GM12878 (cell line): ENCODE measurements at regions not wholly inside any gene's neighbourhood (a gene's known extent, or its start where the extent isn't known, plus 50 kb on each side); places are given as distances from the start of the nearest gene placed in this dataset.

Experiments
- ATAC-seq: fragments of 200-7000 bp; cut with Tn5 transposase; 3 replicates; pipeline ENCODE4 v1.9.1; 2020; ENCODE audit warnings: mild to moderate bottlenecking, moderate library complexity
- BruUV-seq: library from RNA; stranded (reverse); fragments of 400-500 nt; replicated peaks from 2 replicates; lab custom pipeline; 2021; lab: Mats Ljungman, UMichigan
- CTCF ChIA-PET: fragments of 300-600 bp; sonication (Branson Sonifier 250); formaldehyde crosslinking; extraction: SDS; loops from one replicate; lab custom pipeline; 2021; ENCODE audit warnings: inconsistent platforms; lab: Yijun Ruan, JAX
- POLR2A ChIA-PET: fragments of 350-600 bp; formaldehyde crosslinking; extraction: SDS; loops from one replicate; lab custom pipeline; 2021; ENCODE audit warnings: inconsistent platforms; lab: Charles Lee
- RAD21 ChIA-PET: fragments of 300-600 bp; sonication (Branson Sonifier 250); formaldehyde crosslinking; loops from one replicate; lab custom pipeline; 2023; ENCODE audit warnings: antibody characterized with exemption; ENCODE audit not compliant: unreplicated experiment; lab: Charles Lee
- SMC1A ChIA-PET: fragments of 300-600 bp; sonication (Branson Sonifier 250); formaldehyde crosslinking; loops from one replicate; lab custom pipeline; 2023; ENCODE audit not compliant: unreplicated experiment, uncharacterized antibody; lab: Charles Lee
- DNase-seq: peaks from one replicate; pipeline ENCODE4 v3.0.0-alpha.2; 2011; ENCODE audit warnings: low read depth, low spot score
- FAIRE-seq: peaks from 3 replicates; lab custom pipeline; 2011; peaks lifted over from hg19 to GRCh38; lab: Jason Lieb, UNC
- H2AFZ ChIP-seq: 2 replicates; pipeline ENCODE4 v1.6.0; 2011; ENCODE audit warnings: low read depth, low read length, control low read depth; ENCODE audit not compliant: control insufficient read depth
- H3K27ac ChIP-seq: 2 replicates; pipeline ENCODE4 v1.5.1; 2011; ENCODE audit warnings: control low read depth; ENCODE audit not compliant: control insufficient read depth, insufficient read depth
- H3K27me3 ChIP-seq, 2 experiments: replicated peaks in 1 of 2; 2 replicates each; pipeline versions ENCODE4 v1.6.0 to v1.6.1; 2011; ENCODE audit warnings: low read length in 1 of 2; ENCODE audit not compliant: control insufficient read depth in 2 of 2, insufficient read depth in 2 of 2
- H3K36me3 ChIP-seq, 2 experiments: 2 replicates each; pipeline ENCODE4 v1.5.1; 2011; ENCODE audit warnings: low read length in 1 of 2; ENCODE audit not compliant: control insufficient read depth in 2 of 2, insufficient read depth in 2 of 2
- H3K4me1 ChIP-seq: 2 replicates; pipeline ENCODE4 v1.6.1; 2011; ENCODE audit warnings: mild to moderate bottlenecking, low read length, moderate library complexity, mixed read lengths; ENCODE audit not compliant: control insufficient read depth, insufficient read depth
- H3K4me2 ChIP-seq: 2 replicates; pipeline ENCODE4 v1.6.0; 2011; ENCODE audit warnings: control low read depth; ENCODE audit not compliant: control insufficient read depth, insufficient read depth
- H3K4me3 ChIP-seq: fragments of 200-600 bp; sonication (generic); 2 replicates; pipeline ENCODE4 v1.5.1; 2016
- H3K79me2 ChIP-seq: 2 replicates; pipeline ENCODE4 v1.6.0; 2011; ENCODE audit warnings: low read length; ENCODE audit not compliant: control insufficient read depth, insufficient read depth
- H3K9ac ChIP-seq: 2 replicates; pipeline ENCODE4 v1.8.0; 2011; ENCODE audit warnings: low read length, control low read depth, mixed read lengths; ENCODE audit not compliant: control insufficient read depth, insufficient read depth
- H3K9me3 ChIP-seq: replicated peaks from 3 replicates; pipeline ENCODE4 v1.5.1; 2011; ENCODE audit warnings: mild to moderate bottlenecking, low read length; ENCODE audit not compliant: control insufficient read depth, insufficient read depth
- H4K20me1 ChIP-seq: 2 replicates; pipeline ENCODE4 v1.6.0; 2011; ENCODE audit not compliant: control insufficient read depth, insufficient read depth
- BCL3 ChIP-seq: IDR thresholded peaks from 2 replicates; pipeline ENCODE4 v1.6.1; 2011; ENCODE audit warnings: borderline replicate concordance, low read depth, mild to moderate bottlenecking, moderate library complexity, low read length; ENCODE audit not compliant: insufficient read depth, poor library complexity, severe bottlenecking
- FOS ChIP-seq: IDR thresholded peaks from 3 replicates; pipeline ENCODE4 v1.6.1; 2011; ENCODE audit warnings: borderline replicate concordance; ENCODE audit not compliant: insufficient read length; ENCODE audit errors: extremely low read depth
- IKZF1 ChIP-seq: fragments of 450-650 bp; conservative IDR thresholded peaks from 2 replicates; pipeline ENCODE4 v1.6.1; 2017; ENCODE audit warnings: antibody characterized with exemption, mild to moderate bottlenecking
- LARP7 ChIP-seq: fragments of 450-650 bp; IDR thresholded peaks from 2 replicates; pipeline ENCODE4 v1.6.1; 2017; ENCODE audit warnings: mild to moderate bottlenecking
- MEF2A ChIP-seq: IDR thresholded peaks from 2 replicates; pipeline ENCODE4 v1.6.1; 2011; ENCODE audit warnings: low read depth, mild to moderate bottlenecking, low read length, moderate library complexity; ENCODE audit not compliant: insufficient read depth
- NKRF ChIP-seq: fragments of 450-650 bp; conservative IDR thresholded peaks from 2 replicates; pipeline ENCODE4 v1.6.1; 2017; ENCODE audit warnings: mild to moderate bottlenecking, moderate library complexity
- ZBTB11 ChIP-seq: fragments of 450-650 bp; formaldehyde crosslinking; IDR thresholded peaks from 2 replicates; pipeline ENCODE4 v1.5.0; 2022; ENCODE audit warnings: mild to moderate bottlenecking, missing genetic modification characterization
- ZZZ3 ChIP-seq: IDR thresholded peaks from 2 replicates; pipeline ENCODE4 v1.6.1; 2011; ENCODE audit warnings: low read depth; ENCODE audit not compliant: control insufficient read depth, insufficient read length
- WGBS: methylation state at CpG from one replicate; pipeline ENCODE4 v1.1.6; 2016; ENCODE audit warnings: low lambda C conversion rate; ENCODE audit not compliant: insufficient replicate concordance, insufficient coverage; ENCODE audit errors: missing lambda C conversion rate; 5-methylcytosine and 5-hydroxymethylcytosine counted together
- in situ Hi-C: fragments of 300-500 bp; cut with MboI; formaldehyde crosslinking; loops from 9 replicates; pipeline ENCODE4 v1.14.3; 2018; ENCODE audit warnings: mixed read lengths
- intact Hi-C: fragments of 100-400 bp; cut with micrococcal nuclease; formaldehyde crosslinking; loops from one replicate; pipeline ENCODE4 v1.14.2; 2022; ENCODE audit not compliant: unreplicated experiment

GRCh38 chr1:234776876-234777855 is 167.2 kb upstream of the IRF2BP2 start:
- H3K4me1 ChIP-seq: peaks cover 5% of the 10 kb centered on the region
- BruUV-seq: no TSS peak
- 45% methylated on average over 14 of the region's 14 CpGs for WGBS
- RAD21 ChIA-PET: interaction anchor here (1.1 to 13.1 kb wide), 2 partner anchors 66 to 306 kb away, joined by 4 to 155 read pairs; no protein-coding TSS in a partner anchor
- TF ChIP-seq ZZZ3 (no peak), NKRF (no peak), ZBTB11 (no peak), FOS (no peak), BCL3 (no peak), IKZF1 (0 out of 2 replicates have a peak, but pooled peaks have one; percentile 18), MEF2A (no peak), LARP7 (peak; percentile 22; the same call in 1 of the 2 replicates)
- intact Hi-C loops: no loop called here
- POLR2A ChIA-PET: interaction anchor here (0.8 kb wide), 1 partner anchor 105 kb away, joined by 5 read pairs; no protein-coding TSS in a partner anchor
- H4K20me1 ChIP-seq: peaks cover 14% of the 10 kb centered on the region; the same call in 1 of the 2 replicates
- peaks cover 22 to 24% of the 10 kb centered on the region in 2 experiments for H3K27me3 ChIP-seq
- no peaks in the 10 kb centered on the region; the same call in 1 of the 3 replicates for H3K9me3 ChIP-seq
- no peak overlapping the region for H3K4me3 ChIP-seq
- in situ Hi-C loops: no loop called here
- no peak overlapping the region for H3K27ac ChIP-seq
- CTCF ChIA-PET: no interaction called here
- DNase-seq: no peak
- peak; percentile 47 for FAIRE-seq
- H3K79me2 ChIP-seq: no peaks in the 10 kb centered on the region
- H3K36me3 ChIP-seq: no peaks in the 10 kb centered on the region
- H2AFZ ChIP-seq: no peak overlapping the region
- H3K4me2 ChIP-seq: no peak overlapping the region
- H3K9ac ChIP-seq: no peak overlapping the region
- SMC1A ChIA-PET: interaction anchor here (0.8 to 10.1 kb wide), 4 partner anchors 50 to 307 kb away, joined by 3 to 143 read pairs (median 4); no protein-coding TSS in a partner anchor
- no peak for ATAC-seq
